LNCAP (cell line): ENCODE measurements at regions not wholly inside any gene's neighbourhood (a gene's known extent, or its start where the extent isn't known, plus 50 kb on each side); places are given as distances from the start of the nearest gene placed in this dataset.

Experiments
- TF ChIP-seq, protein P1 (sequence below): fragments of 450-650 bp; IDR thresholded peaks from 2 replicates; pipeline ENCODE4 v1.5.1; 2017; ENCODE audit warnings: mild to moderate bottlenecking

DNA sequence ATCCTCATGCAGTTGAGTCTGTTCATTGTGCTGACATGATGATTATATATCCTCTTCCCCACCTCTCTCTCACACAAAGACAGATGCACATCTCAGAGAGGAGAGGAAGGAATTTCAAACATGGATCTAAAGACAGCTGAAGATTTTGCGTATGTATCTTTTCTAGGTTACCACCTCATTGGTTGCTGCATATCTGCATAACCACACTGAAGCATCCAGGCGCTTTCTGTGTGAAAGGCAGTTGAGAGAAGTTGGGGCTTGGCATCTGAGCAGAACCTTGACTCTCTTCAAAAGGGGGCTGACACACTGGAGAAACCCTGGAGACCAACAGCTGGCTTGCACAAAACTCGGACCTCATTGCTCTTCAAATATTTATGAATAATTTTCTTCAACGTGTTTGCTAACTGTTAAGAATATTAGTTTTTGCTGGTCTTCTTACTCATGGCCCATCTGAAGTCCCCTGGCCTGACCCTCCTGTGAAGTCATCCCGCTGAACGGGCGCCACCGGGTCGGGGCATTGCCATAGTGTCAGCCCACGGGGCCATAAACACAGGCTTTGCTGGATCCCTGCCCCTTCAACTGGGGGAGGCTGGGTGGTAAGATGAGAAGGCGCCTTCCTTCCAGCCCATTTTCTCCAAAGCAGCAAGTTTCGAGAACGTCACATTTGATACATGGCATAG, 593.2 kb upstream of the CLINT1 start:
- TF ChIP-seq, protein P1, sequence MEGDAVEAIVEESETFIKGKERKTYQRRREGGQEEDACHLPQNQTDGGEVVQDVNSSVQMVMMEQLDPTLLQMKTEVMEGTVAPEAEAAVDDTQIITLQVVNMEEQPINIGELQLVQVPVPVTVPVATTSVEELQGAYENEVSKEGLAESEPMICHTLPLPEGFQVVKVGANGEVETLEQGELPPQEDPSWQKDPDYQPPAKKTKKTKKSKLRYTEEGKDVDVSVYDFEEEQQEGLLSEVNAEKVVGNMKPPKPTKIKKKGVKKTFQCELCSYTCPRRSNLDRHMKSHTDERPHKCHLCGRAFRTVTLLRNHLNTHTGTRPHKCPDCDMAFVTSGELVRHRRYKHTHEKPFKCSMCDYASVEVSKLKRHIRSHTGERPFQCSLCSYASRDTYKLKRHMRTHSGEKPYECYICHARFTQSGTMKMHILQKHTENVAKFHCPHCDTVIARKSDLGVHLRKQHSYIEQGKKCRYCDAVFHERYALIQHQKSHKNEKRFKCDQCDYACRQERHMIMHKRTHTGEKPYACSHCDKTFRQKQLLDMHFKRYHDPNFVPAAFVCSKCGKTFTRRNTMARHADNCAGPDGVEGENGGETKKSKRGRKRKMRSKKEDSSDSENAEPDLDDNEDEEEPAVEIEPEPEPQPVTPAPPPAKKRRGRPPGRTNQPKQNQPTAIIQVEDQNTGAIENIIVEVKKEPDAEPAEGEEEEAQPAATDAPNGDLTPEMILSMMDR: no peak

DNA sequence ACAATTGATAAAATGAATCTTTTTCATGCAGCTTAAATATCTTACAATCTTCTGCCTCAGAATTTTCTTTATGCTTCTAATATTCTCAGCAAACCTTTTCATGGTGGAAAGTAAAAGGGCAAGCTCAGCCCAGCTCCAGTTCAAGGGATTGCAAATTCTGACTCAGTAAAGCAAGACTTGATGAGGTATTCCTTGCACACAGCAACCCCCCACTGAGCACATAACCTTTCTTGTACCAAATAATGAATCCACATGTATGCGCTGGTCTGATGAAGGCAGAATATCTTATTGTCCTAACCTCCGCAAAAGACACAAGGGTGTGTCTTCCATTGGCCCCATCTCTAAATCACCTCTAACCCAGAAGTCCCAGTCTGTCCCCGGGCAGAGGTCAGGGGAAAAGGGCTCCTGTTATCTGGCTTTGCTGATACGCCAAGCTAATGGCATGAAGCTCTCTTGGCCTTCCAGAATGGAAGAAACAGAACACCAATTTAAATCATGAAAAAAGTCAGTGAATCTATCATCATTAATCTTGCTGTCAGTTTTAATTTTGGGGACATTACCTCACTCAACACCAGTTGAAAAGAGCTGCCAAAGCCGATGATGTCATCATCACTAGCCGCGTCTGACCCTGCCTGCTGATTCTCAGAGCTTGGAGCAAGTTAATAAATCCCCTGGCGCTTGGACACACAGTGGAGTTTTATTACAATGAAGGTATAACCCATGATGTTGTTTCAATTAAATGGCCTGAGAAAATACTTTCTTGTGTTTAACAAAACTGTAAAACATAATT, 592.5 kb upstream of the CLINT1 start:
- TF ChIP-seq, protein P1: no peak

DNA sequence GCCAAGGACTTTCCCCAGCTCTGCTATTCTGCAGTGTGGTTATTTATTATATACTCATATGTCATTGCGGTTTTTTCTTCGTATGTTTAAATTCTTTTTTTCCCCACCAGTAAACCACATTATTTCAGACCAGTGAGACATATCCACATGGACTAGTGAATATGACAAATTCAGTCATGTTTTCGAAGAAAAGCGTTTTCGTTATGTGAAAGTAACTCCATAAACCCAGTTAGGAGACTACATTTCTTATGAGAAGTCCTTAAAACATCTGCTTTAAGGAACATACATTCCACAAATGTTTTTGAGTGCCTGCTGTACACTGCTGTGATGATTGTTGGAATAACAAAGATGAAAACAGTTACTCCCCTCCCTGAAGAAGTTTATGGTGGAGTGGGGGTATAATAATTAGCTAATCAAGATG, 591.8 kb upstream of the CLINT1 start:
- TF ChIP-seq, protein P1: no peak

DNA sequence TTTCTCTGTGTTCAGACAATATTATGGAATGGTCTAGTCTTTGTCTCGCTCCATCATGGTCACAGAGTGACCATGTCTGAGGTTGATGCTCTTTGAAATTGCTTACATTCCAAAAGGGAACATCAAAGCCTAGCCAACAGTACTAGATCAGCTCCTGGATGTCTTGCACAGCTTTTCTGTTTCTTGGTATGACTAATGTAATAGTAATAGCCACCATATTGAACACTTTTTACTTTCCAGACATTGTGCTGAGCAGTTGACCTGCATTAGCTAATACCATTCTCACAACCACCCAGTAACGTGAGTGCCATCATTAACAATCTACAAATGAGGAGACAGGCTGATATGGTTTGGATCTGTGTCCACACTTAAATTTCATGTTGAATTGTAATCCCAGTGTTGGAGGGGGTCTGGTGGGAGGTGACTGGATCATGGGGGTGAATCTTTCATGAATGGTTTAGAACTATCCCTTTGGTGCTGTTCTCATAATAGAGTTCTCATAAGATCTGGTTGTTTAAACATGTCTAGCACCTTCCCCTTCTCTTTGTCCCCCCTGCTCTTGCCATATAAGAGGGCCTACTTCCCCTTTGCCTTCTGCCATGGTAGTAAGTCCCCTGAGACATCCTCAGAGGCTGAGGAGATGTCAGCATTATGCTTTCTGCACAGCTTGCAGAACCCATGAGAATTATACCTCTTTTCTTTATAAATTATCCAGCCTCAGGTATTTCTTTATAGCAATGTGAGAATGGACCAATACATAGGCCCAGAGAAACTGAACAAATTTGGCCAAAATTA, 577.5 kb upstream of the CLINT1 start:
- TF ChIP-seq, protein P1: no peak

DNA sequence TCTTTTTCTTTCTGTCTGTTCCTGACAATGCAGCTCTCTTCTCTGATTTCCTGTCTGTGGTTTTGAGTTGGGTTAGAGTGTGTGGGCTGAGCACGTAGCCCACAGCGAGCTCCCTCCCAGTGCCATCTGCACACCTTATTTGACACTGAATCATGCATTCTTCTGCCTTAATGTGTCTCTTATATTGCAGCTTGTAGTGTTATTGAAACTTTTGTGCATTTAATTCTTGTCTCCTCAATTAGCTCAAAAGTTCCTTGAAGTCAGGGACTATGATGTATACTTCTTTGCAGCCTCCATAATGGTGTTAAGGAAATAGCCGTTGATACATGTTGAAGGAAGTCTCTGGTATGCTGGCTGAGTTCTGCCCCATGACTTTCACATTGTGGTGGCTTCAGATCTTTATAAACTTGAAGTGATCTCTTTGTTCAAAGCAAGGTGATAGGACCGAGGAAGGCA, 576.2 kb upstream of the CLINT1 start:
- TF ChIP-seq, protein P1: no peak

DNA sequence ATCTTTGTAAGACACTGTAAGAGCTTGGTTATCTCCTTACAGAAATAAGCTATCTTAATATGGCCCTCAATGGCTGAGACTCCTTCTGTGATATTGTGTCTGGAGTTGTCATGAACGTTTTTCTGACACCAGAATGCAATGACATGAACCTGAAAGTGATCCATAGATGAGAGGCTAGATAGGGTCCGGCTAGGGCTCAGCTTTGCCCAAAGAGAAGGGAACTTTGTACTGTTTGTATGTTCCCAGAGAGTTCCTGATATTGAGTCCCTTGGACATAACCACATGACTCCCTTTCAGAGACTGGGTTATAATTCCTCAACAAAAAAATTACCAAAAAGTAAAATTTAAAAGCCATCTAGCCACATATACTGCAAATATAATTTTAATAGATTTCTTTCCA, 575.8 kb upstream of the CLINT1 start:
- TF ChIP-seq, protein P1: no peak

DNA sequence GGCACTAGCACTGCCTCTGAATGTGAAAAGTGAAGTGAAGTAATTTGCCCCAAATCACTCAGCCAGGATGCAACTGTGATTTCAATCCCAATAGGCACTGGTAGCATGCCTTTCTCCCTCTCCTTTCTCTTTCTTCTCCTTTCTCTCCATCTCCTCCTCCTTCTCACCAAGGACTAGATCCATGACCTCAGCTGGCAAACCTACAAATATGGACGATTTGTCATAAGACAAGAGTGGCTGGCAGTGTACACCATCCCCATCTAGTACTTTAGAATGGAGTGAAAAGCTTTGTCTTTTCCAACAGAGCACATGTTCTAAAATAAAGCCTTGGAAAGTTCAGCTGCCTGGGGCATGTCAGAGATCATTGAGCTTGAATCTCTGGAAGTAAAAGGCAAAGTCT, 574.7 kb upstream of the CLINT1 start:
- TF ChIP-seq, protein P1: no peak
